Gastroesophageal sphincter (tissue), 3 donors: ENCODE measurements at regions not wholly inside any gene's neighbourhood (a gene's known extent, or its start where the extent isn't known, plus 50 kb on each side); places are given as distances from the start of the nearest gene placed in this dataset.

ENCODE experiments used
- POLR2A ChIP-seq, 2 donors: fragments of 450-650 bp; IDR thresholded peaks; one replicate each; pipeline ENCODE4 v1.6.1; 2017; ENCODE audit warnings: antibody characterized with exemption in 2 of 2, mild to moderate bottlenecking in 2 of 2, moderate library complexity in 1 of 2
- TF ChIP-seq, protein P1 (sequence below), 4 experiments: fragments of 200-600 bp in 2 of 4; fragments of 450-650 bp in 2 of 4; sonication (generic) in 1 of 4; IDR thresholded peaks; one replicate each; pipeline ENCODE4 v1.5.1; 2017 to 2019; ENCODE audit warnings: antibody characterized with exemption in 4 of 4, mild to moderate bottlenecking in 2 of 4, moderate library complexity in 2 of 4

GRCh38 chrX:65420154-65420553 lies 114.4 kb downstream of the LAS1L start:
- TF ChIP-seq, protein P1, sequence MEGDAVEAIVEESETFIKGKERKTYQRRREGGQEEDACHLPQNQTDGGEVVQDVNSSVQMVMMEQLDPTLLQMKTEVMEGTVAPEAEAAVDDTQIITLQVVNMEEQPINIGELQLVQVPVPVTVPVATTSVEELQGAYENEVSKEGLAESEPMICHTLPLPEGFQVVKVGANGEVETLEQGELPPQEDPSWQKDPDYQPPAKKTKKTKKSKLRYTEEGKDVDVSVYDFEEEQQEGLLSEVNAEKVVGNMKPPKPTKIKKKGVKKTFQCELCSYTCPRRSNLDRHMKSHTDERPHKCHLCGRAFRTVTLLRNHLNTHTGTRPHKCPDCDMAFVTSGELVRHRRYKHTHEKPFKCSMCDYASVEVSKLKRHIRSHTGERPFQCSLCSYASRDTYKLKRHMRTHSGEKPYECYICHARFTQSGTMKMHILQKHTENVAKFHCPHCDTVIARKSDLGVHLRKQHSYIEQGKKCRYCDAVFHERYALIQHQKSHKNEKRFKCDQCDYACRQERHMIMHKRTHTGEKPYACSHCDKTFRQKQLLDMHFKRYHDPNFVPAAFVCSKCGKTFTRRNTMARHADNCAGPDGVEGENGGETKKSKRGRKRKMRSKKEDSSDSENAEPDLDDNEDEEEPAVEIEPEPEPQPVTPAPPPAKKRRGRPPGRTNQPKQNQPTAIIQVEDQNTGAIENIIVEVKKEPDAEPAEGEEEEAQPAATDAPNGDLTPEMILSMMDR (IDR thresholded peaks at IDR 0.05) = no peak
- TF ChIP-seq POLR2A (IDR thresholded peaks at IDR 0.05) = no peak
